NCI-H2081 treated with DMSO at 0.1 percent for 48 hours (cell line): ENCODE measurements at regions not wholly inside any gene's neighbourhood (a gene's known extent, or its start where the extent isn't known, plus 50 kb on each side); places are given as distances from the start of the nearest gene placed in this dataset.

Experiments
- DNase-seq: peaks from one replicate; lab custom pipeline; 2025; lab: John Stamatoyannopoulos, UW

DNA sequence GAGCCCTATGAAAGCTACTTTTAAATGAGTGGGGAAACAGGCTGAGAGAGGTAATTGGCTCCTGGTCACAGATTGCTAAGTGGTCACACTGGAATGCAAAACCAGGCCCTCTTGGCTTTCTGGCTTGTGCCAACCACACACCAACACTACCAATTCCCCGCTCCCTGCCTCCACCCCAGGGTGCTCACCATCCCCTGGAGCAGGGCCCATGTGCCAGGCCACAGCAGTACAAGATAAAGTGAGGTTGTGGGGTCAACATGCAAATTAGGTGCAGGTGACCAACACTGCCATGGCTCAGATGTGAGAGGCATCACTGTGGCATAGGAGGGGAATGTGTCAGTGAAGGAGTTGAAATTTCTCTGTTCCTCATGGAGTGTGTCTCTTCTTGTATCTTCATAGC, 312.5 kb downstream of the MYCN start:
- DNase-seq = no peak

DNA sequence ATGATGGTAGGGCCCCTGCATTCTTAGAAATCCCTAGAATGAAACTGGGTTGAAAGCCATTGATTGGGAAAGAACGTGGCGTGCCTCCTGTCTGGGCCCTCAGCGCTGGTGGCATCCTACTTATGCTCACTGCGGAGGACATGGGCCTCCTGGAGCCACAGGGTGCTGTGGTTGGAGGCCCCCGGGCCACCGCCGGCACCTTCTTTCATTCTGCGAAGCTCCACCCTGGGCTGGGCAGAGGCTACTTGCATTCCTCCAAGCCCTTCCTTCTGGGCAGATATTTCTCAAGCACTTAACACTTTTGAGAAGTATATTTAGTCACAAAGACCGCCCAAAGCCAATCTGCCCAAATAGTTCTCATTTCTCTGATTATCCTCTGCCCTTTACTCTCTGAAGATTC, 311.9 kb downstream of the MYCN start:
- DNase-seq = no peak

DNA sequence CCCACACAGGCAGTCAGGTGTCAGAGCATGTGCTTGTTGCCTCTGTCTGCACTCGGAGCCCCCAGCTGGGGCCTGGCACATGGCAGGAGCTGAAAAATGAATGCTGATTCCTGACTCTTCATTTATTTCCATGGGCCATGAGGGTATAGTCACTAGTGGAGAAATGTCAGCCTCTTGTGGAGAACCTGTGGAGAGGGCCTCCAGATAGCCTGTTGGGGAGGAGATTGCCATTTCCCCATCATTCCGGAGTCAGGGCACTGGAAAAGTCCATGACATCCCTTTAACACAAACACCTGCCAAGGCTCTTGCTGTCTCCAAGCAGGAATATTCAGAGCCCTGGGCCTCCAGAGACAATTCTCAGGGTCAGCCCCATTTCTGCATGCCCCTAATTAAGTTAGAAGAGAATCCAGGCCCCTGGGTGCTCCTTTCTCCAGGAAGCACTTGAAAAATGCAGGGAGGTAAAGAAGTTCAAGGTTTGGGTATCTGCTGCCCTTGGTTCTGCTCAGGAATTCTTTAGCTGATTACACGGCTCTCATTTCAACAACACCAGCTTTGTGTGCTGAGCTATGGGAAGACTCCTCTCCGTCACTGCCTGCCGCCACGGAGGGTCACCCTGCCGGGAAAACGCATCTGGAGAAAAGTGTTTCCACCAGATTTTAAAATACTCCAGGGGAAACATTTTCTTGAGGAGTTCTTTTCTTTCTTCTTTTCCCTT, 311.3 kb downstream of the MYCN start:
- DNase-seq = no peak

DNA sequence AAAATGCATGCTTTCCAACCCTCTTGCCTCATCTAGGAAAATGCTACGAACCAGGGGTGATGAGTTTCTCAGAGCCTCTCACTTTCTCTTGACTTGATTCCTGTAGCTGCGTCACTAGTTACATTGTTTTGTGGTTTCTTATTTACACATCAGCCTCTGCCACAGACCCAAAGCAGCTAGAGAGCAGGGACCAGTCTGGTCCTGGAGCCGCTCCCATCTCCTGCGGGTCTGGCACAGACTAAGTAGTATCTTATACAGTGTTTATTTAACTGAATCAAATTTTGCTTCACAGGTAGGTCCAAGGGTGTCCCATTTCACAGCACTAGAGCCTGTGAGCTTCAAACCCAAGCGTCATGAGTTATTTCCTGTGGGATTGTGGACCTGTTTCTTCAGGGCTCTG, 310.5 kb downstream of the MYCN start:
- no peak for DNase-seq

DNA sequence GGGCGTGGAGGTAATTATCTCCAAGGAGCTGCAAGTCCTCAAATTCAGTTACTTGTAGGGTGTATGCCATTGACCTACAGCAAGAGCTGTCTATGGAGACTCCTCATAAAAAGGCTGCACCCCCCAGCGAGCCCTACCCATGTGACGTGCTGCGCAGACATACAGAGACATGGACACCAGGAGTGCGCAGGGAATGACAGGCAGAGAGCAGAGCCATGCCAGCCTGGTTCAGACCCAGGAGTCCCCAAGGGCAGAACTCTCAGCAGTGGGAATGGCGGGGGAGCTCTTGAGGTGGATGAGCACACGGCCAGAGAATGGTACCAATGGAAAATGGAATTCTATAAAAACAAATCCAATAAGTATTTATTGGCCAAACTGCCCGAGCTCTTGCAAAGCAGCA, 310.1 kb downstream of the MYCN start:
- no peak for DNase-seq

DNA sequence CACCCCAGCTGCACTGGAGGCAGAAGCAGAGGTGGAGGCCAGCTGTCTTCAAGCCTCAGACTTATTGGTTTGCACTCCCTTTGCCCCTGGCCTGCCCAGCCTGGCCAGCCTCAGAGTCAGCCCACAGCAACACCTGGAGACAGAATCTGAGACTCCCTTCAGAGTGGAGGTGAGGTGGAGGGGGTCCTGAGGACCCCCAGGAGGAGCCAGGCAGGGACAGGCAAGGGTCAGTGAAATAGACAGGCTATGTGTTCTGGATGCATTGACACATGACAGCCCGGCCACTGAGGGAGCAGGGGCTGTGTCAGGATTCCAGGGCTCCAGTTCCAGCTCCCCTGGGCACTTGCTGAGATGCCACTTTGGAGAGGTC, 309.7 kb downstream of the MYCN start:
- DNase-seq = no peak

DNA sequence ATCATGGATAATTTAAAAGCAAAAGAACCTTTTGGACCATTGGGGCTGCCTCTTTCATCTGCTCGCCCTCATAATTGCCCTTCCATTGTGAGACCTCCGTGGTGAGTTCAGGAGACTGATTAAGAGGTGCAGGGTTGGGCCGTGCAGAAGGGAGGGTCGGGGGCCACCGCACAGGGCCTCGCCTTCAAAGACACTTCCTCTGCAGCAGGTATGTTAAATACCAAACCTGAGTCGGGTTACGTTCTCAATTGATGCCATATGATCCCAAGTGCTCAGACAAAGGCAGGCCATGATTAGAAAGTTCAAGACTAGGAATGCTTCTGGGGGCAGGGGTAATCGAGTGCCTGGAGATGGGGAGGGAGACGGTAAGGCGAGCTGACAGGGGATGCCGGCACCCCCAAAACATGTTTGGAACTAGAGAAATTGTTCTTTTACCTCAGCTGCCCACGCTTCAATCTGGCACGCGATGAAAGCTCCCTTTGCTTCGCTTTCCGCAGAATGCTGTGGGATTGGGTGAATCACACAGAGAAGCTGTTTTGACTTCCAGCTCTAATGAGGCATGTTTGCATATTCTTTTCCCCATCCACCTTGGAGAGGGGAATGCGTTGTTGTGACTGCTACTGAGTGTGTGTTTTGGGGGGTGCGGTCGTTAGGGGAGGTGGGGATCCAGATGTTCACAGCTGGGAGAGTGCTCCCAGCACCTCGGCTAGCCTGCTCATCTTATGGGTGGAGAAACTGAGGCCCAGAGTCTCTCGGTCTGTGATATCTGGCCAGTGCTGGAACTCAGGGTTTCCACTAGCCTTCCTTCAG, 309.1 kb downstream of the MYCN start:
- no peak for DNase-seq

DNA sequence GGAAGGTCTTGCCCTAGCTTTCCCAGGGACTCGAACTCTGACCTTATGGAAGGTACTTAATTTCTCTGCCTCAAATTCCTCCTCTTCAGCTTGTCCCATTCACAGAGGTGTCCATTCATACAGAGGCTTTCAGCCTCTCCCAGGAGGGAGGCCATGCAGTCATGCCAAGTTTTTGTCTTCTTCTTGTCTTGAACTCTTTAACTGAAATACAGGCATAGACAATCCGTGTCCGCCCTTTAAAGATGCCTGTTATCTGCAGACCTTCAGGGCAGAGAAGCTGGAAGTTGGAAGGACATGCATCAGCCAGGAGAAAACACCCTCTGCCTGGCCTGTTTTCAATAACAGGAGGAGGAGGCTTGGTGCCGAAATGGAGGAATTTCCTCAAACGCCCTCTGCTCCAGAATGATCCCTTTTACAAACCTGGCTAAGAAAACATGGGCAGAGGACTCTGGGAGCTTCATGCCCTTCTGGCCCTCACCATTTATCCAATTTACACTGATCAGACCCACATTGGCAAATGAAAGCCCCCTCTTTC, 308.3 kb downstream of the MYCN start:
- no peak for DNase-seq

DNA sequence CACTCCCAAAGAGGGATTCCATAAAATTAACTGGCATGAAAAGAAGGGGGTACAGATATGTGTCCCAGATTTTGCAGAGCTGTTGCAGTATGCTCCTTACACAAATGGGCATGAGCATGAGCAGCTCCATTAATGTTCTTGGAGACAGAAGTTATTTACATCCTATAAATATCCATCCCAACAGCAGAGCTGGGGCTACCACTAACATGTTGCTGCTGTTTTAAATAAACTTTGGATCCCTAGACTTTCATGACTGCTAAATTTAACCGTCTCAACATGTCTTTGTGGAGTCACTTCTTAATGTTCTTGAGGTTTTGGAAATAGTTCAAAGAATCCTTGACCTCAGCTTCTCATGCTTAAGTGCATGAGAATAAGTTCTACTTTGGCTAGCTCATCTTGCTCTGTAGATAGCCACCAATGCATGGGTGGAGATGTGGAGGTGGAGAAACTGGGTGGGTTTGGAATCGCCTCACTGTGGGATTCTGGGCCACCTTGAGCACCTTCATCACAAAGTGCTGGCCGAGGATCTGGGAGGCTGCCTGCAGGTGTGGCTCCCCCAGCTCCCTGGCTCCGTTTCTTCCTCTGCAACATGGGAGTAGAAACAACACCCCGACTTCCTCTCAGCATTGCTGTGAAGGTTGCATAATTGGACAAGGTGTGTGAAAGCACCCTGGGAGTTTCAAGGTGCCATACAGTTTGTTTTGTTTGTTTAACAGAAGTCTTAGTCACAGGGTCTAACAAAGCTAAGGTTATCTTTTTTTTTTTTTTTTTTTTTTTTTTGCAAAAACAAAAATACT, 307.2 kb downstream of the MYCN start:
- DNase-seq = no peak

DNA sequence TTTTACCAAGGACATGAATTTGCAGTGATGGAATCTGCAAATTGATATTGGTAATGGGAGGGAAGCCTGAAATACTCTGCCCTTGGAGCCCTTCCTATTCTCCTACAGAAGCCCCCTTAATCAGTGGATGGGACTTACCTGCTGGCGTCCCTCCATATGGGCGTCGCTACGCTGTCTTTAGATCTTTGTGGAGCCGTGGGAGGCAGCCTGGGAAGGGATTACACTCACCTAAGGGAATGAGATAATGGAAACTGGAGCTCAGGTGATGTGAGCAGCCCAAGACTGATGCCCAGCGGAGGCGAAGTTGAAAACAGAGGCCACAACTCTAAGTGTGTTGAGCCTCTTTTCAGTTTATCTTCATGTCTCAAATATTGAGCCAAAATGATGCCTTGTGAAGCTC, 306.6 kb downstream of the MYCN start:
- DNase-seq = no peak

DNA sequence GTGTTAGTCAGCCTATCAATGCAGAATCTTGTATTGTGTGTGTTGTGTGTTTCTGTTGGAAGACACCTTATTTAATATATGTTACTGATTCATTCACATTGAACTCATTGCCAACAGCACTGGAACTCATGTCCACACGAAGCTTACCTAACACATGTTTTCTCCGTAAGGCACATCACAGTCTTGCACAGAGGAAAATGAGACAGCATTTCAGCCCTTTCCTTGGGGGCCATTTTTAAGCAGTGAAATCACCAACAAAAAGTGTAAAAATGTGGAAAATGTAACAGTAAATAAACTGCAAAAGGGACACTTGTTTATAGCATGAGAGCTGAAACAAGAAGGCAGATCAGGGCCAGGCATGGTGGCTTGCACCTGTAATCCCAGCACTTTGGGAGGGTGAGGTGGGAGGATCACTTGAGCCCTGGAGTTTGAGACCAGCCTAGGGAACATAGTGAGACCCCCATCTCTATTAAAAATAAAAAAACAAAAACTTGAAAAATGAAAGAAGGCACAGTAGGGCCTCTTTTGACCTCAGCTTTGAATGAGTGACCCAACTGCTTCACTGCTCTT, 306.0 kb downstream of the MYCN start:
- no peak for DNase-seq

DNA sequence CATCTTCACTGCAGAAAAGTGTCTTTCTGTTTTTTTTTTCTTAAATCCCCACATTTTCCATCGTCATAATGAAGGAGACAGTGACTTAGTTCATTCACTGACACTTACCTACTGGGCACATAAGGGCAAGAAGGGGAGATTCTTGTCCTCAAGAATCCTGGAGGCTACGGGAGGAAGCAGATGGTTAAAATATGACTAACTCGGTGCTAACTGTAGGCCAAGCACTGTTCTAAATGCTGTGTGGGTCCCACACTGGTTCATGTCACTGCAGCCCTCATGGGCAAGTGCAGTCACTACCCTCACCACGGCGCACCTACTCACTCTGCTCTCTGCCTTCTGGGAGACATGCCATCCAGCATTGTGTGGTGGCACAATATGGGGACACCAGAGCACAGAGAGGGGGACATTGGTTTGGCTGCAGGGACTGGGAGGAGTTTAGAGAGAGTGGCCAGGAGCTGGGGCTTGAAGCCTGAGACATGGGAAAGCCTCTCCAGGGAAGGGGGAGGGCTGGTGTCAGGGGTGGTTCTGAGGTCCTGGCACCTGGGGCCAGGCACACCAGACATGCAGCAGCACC, 305.2 kb downstream of the MYCN start:
- DNase-seq = no peak

DNA sequence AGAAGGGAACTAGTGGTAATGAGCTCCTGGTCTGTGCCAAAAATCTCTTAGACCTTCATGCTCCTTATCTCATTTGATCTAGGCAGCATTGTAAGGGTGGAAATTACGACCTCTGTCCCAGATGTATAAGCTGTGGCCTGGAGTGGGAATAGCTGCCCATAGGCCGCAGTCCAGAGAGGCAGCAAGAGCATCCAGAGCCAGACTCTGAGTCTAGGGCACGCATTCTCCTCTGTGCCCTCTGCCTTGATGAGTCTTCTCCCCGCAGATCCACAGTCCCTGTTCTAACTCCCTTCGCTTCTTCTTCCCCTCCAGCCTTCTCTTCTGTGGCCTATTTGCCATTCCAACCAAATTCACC, 304.6 kb downstream of the MYCN start:
- no peak for DNase-seq

DNA sequence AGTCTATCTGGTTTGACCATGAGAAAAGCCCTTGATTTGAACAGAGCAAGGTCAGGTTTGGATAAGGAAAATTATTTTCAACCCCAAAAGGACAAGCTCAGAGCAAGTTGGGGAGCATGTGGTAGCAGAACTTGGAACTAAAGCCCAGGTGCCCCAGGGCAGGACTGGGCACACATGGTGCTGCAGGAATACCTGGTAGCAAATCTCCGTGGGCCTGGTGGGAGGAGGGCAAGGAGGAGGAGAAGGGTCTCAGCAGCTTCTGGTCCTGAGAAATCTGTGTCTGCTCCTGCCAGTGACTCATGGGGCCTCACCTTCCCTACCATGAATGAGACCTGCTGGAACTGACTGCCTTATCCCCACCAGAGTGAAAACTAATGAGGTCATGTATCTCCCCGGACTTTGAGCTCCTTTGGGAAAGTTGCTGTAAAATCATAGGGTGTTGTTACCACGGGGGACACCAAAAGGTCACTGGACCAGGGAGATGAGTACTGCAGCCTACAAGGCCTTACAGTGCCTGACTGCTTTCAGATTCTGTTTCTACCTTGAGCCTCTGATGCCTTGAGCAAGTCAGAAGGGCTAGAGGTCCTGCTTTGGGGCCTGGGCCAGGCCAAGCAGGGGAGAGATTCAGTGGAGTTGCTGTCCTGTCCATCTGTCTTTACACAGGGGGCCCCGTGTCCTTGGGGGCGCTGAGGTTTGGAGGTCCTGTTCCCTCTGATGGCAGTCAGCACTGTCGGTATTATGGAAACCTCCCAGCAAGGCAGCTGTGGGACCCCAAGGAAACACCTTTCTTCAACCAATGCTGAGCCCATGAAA, 304.0 kb downstream of the MYCN start:
- no peak for DNase-seq

DNA sequence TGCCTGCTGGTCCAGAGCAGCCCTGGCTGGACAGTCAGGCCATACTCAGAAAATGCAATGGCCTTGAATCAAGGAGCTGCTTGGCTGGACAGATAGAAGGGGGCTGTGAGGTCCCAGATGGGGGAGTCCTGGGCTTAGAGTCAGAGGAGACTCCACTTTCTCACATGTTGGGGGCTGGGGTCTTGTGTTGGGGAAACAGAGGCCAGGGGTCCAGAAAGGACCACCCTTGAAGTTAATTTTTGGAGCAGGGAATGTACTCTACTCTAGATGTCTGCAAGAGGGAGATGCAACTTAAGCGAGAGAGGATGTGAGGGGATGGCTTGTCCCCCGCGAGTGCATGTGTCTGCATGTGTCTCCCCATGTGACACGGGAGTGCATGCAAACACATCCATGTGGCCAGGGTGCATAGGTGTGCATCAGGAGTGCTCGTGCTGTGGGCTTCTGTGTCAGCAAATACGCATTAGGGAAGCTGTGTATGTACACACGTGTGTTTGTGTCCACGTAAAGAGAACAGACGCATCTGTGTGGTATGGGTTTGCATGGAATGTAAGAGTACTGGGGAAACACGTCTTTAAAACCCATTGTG, 303.2 kb downstream of the MYCN start:
- no peak for DNase-seq

DNA sequence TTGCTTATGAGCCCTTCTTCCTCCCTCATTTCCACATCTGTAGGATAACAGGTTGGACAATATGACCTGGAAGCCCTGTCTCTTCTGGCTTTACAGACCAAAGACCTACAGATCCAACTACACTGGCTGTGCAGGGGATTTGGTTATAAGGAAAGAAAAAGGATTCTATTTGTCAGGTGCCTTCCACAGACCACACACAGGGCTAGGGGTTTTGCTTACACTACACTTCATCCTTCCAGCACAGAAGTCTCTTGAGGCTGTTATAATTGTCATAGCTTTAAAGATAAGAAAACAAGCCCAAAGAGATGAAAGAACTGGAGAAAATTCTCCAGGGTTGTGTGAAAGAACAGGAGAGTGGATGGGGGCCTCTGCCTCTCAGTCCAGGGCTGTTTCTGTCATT, 302.6 kb downstream of the MYCN start:
- no peak for DNase-seq

DNA sequence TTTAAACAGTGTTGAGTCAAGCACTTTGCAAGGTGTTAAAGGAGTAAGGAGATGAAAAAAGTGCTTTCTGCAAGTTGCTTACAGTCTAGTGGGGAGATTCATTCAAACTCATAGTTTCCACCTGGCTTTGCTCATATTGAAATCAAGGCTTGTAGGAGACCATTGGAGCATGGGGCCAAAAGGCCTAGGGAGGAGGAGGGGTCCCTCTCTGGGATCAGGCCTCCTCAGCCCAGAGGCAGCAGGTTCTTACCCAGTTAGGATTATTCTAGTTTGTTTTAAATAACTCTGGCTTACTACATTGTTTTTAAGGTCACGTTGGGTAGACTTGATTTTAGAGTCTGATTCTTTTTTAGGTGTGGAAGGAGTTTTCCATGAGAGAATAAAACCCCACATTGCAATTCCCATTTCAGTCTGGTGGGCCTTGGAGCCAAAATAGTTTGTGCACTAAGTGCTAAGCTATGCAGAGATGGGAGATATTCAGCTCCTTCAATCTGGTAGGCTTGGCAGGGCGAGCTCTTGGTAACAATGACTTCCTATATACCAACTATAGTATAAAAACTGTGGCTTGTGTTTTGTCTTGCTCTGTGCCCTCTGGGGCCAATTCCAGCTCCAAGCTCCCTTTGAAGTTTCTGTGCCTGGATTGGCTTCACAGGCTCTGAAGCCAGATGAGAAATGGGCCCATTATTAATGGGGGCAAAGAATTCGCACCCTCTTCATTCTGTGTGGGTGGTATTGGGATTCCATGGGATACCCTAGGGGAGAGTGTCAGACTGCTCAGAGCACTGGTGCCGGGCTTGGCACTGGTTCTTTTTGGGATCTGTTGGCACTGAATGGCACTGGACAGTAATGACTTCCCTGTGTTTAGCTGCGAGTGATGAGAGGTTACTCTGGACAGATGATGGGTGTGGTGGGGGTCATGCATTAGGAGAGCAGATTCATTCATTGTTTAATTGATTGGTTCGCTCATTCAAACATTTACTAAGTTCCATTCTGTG, 301.1 kb downstream of the MYCN start:
- DNase-seq = no peak

DNA sequence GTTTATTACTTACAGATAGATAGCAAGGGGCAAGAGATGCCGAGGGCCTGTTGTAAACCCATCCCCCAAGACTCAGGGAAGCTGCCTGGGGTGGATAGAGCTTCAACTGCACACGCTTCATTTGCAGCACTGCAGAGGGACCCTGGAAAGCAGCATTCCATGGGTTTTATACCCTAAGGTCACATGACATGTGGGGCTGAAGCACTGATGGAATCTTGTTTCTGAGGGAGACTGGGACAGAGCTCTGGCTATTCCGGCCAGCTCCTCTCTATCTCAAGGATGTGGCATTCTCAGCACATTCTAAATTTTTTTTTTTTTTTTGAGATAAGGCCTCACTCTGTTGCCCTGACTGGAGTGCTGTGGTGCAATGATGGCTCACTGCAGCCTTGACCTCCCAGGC, 300.1 kb downstream of the MYCN start:
- DNase-seq = no peak

DNA sequence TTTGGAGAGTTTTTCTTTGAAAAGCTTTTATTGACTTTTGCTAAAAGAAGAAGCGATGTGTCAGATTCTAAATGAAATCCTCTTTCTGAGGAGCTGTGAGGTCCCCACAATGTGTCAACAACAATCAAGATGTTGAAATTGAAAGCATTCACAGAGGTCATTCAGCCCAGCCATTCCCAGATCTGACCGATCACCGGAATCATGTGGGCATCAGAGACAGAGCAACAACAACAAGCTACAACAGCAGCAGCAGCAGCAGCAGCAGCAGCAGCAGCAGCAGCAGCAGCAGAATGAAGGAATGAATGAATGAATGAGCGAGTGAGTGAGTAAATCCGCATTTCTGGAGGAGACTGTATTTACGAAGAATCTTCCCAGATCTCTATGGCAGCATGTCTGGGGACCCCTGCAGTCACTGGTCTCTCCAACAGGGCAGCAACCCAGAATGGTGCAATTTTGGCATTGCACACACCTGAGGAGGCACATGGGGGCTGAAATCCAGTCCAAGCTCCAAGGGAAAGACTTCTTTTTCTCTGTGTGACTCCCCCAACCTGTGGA, 299.0 kb downstream of the MYCN start:
- no peak for DNase-seq
